ENCODE measurements at regions not wholly inside any gene's neighbourhood (a gene's known extent, or its start where the extent isn't known, plus 50 kb on each side); places are given as distances from the start of the nearest gene placed in this dataset.

GRCh38 chr3:187913617-187914033 lies 168.4 kb upstream of the BCL6 start:
- no peak for TF ChIP-seq EP300 (IDR thresholded peaks at IDR 0.05)
- TF ChIP-seq POLR2A (IDR thresholded peaks at IDR 0.05) = no peak
